Subcutaneous abdominal adipose tissue (tissue), 5 donors: ENCODE measurements at regions not wholly inside any gene's neighbourhood (a gene's known extent, or its start where the extent isn't known, plus 50 kb on each side); places are given as distances from the start of the nearest gene placed in this dataset.

Experiments
- H3K27ac ChIP-seq: one replicate; pipeline ENCODE4 v1.7.0; 2013; ENCODE audit warnings: low read depth, mild to moderate bottlenecking, inconsistent platforms, low read length, moderate library complexity
- H3K27me3 ChIP-seq, 5 donors: one replicate each; pipeline ENCODE4 v1.7.0; 2013; ENCODE audit warnings: low read length in 5 of 5, inconsistent platforms in 1 of 5; ENCODE audit not compliant: control insufficient read depth in 5 of 5, insufficient read depth in 4 of 5
- H3K36me3 ChIP-seq, 5 donors: one replicate each; pipeline ENCODE4 v1.7.0; 2013; ENCODE audit warnings: low read length in 5 of 5; ENCODE audit not compliant: control insufficient read depth in 5 of 5, insufficient read depth in 5 of 5
- H3K4me1 ChIP-seq, 5 donors: one replicate each; pipeline ENCODE4 v1.7.0; 2013; ENCODE audit warnings: low read length in 5 of 5, mild to moderate bottlenecking in 3 of 5, moderate library complexity in 1 of 5; ENCODE audit not compliant: control insufficient read depth in 5 of 5, insufficient read depth in 5 of 5
- H3K4me3 ChIP-seq, 5 donors: one replicate each; pipeline ENCODE4 v1.7.0; 2013; ENCODE audit warnings: low read length in 5 of 5, low read depth in 1 of 5
- H3K9ac ChIP-seq, 5 donors: one replicate each; pipeline ENCODE4 v1.7.0; 2013; ENCODE audit warnings: low read length in 5 of 5, mild to moderate bottlenecking in 4 of 5, moderate library complexity in 3 of 5
- H3K9me3 ChIP-seq, 5 donors: one replicate each; pipeline ENCODE4 v1.7.0; 2013; ENCODE audit warnings: low read length in 5 of 5; ENCODE audit not compliant: control insufficient read depth in 5 of 5
- donor health status: healthy.
- donor health status: healthy.
- donor health status: healthy.
- donor health status: healthy.
- donor health status: healthy.

DNA sequence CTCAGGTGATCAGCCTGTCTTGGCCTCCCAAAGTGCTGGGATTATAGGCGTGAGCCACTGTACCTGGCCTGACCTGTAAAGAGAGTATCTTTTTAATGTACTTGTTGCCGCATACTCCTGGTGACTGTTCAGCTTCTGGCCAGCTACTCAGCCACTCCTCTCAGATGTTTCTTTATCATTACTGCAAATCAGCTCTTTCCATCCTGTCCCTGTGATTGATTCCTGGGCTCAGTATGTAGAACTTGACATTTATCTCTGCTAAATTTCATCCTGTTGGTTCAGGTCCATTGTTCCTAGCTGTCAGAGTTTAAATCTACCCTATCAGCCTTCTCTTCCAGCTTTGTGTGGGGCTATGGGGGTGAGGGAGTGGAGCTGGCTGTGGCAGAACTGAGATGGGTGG lies 211.5 kb upstream of the ASIC2 start:
- no peak overlapping the region for H3K4me3 ChIP-seq
- no peaks in the 10 kb centered on the region for H3K9me3 ChIP-seq
- H3K27me3 ChIP-seq = peaks cover 0 to 8% (median 2%) of the 10 kb centered on the region in 5 donors
- no peaks in the 10 kb centered on the region for H3K36me3 ChIP-seq
- no peak overlapping the region for H3K9ac ChIP-seq
- peaks cover 0 to 14% (median 0%) of the 10 kb centered on the region in 5 donors for H3K4me1 ChIP-seq
- no peak overlapping the region for H3K27ac ChIP-seq

GRCh38 chr17:33506889-33507650 lies 214.0 kb upstream of the ASIC2 start:
- H3K4me3 ChIP-seq = no peak overlapping the region
- H3K27me3 ChIP-seq = peaks cover 0 to 8% (median 2%) of the 10 kb centered on the region in 5 donors
- H3K4me1 ChIP-seq = peaks cover 0 to 11% (median 0%) of the 10 kb centered on the region in 5 donors
- no peaks in the 10 kb centered on the region for H3K36me3 ChIP-seq
- no peak overlapping the region for H3K27ac ChIP-seq
- H3K9me3 ChIP-seq = no peaks in the 10 kb centered on the region
- H3K9ac ChIP-seq = no peak overlapping the region

DNA sequence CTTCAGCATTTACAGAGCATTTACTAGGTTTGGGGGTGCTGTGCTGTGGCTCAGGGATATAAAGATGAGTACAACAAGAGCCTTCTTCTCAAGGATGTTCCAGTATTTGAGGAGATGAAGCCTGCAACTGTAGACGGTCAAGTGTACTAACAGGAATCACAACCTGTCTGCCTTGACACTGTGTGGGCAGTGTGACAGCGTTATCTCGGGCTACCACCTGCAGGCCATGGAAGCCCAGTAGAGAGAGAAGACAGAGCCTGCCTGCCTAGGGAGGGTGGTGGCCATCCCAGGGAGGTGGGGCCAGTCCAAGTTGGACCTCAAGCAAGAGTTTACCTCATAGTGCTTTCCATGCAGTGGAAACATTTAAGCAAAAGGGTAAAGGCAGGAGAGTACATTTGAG lies 215.1 kb upstream of the ASIC2 start:
- Histone ChIP-seq H3K9me3 (peaks cover 0 to 2% (median 0%) of the 10 kb centered on the region in 5 donors), H3K4me1 (peaks cover 0 to 11% (median 0%) of the 10 kb centered on the region in 5 donors), H3K27ac (no peak overlapping the region), H3K4me3 (no peak overlapping the region), H3K9ac (no peak overlapping the region), H3K27me3 (peaks cover 0 to 8% (median 2%) of the 10 kb centered on the region in 5 donors), H3K36me3 (no peaks in the 10 kb centered on the region)

DNA sequence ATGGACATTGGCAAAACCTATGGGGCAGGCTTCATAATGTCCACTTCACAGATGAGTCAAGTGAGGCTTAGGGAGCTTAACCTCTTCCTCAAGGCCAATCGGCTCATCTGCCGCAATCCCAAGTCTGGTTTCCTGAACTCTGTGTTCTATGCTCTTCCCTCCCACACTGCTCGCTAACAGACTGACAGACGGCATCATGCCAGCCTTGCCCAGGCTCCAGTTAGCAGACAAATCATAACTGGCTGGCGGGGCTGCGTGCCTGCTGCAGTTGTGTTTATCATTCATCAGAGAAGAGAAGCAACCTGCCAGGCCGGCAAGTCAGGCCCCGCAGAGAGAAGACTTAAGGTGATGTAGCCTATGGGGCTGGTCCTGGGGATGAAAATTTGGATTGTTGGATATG lies 216.2 kb upstream of the ASIC2 start:
- Histone ChIP-seq H3K4me3 (no peak overlapping the region), H3K9me3 (peaks cover 0 to 8% (median 6%) of the 10 kb centered on the region in 5 donors), H3K27me3 (peaks cover 0 to 8% (median 4%) of the 10 kb centered on the region in 5 donors), H3K9ac (no peak overlapping the region), H3K27ac (no peak overlapping the region), H3K36me3 (no peaks in the 10 kb centered on the region), H3K4me1 (peaks cover 0 to 11% (median 0%) of the 10 kb centered on the region in 5 donors)

- Histone ChIP-seq H3K27ac (no peak overlapping the region), H3K9ac (no peak overlapping the region), H3K27me3 (peaks cover 0 to 6% (median 4%) of the 10 kb centered on the region in 5 donors)
These were observed 218.6 kb upstream of the ASIC2 start for GRCh38 chr17:33511670-33512069.

DNA sequence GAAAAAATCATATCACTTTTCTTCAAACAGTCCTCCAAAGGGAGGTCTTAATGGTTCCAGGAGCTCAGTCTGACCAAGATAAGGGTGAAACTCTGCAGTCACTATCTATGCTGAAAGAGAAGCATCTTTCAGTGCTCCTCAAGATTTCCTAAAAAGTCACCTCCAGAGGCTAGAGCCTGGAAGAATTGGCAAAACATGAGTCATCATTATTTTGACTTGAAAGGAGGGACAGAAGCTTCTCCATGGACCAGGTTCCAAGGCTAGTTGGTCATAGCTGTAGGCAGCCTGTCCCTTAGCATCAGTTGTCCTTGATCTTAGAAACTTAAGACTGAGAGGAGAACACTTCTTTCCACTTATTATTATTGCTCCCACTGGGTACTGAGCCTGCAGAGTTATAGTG lies 219.0 kb upstream of the ASIC2 start:
- peaks cover 0 to 6% (median 4%) of the 10 kb centered on the region in 5 donors for H3K27me3 ChIP-seq
- no peak overlapping the region for H3K4me3 ChIP-seq

More at GRCh38 chr17:33511670-33512069, 218.6 kb upstream of the ASIC2 start:
- Histone ChIP-seq H3K36me3 (no peaks in the 10 kb centered on the region), H3K4me3 (no peak overlapping the region), H3K9me3 (peaks cover 0 to 8% (median 6%) of the 10 kb centered on the region in 5 donors), H3K4me1 (peaks cover 0 to 13% (median 0%) of the 10 kb centered on the region in 5 donors)

DNA sequence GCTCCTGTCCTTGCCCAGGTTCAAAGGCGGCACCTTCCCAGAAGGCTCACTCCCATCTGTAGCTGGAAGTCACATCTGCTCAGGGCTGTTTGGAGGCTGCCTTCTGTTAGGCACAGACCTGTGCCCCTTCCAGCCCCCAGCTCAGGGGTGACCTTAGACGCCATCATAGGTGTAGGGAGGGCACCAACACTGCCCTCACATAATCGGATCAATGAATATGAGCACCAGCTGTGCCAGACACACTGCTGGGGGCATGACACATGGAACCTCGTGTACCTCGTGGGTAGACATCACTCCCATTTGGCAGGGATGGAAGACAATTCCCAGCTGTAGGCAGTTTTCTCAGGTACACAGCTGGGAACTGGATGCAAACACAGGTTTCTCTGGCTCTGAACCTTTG lies 220.7 kb upstream of the ASIC2 start:
- peaks cover 0 to 8% (median 6%) of the 10 kb centered on the region in 5 donors for H3K9me3 ChIP-seq
- H3K4me3 ChIP-seq = no peak overlapping the region
- H3K9ac ChIP-seq = no peak overlapping the region
- H3K27ac ChIP-seq = no peak overlapping the region
- H3K36me3 ChIP-seq = no peaks in the 10 kb centered on the region
- H3K27me3 ChIP-seq = peaks cover 0 to 4% (median 3%) of the 10 kb centered on the region in 5 donors
- H3K4me1 ChIP-seq = peaks cover 0 to 7% (median 0%) of the 10 kb centered on the region in 5 donors

More for the DNA sequence above, 219.0 kb upstream of the ASIC2 start:
- no peaks in the 10 kb centered on the region for H3K36me3 ChIP-seq
- H3K27ac ChIP-seq = no peak overlapping the region
- H3K9ac ChIP-seq = no peak overlapping the region
- peaks cover 0 to 11% (median 0%) of the 10 kb centered on the region in 5 donors for H3K4me1 ChIP-seq
- peaks cover 0 to 8% (median 6%) of the 10 kb centered on the region in 5 donors for H3K9me3 ChIP-seq

DNA sequence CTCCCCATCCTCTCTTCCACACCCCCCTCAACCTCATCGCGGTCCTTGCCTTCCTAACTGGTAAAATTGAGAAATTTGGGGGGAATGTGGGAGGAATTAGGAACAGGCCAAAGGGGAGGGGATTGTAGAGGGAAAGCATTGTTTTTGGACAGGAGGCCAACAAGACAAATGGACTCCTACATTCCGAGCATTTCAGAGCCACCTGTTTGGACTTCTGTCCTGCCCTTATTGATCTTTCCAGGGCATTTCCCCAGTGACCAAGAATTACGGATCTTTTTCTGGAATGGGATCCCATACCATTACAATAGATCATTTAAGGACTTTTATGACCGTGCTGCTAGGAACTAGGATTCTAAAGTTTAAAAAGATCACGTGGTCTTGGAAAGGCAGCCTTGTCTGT lies 221.3 kb upstream of the ASIC2 start:
- H3K9ac ChIP-seq = no peak overlapping the region
- H3K4me3 ChIP-seq = no peak overlapping the region
- no peak overlapping the region for H3K27ac ChIP-seq
- peaks cover 0 to 4% (median 2%) of the 10 kb centered on the region in 5 donors for H3K27me3 ChIP-seq
- peaks cover 0 to 7% (median 0%) of the 10 kb centered on the region in 5 donors for H3K4me1 ChIP-seq
- H3K9me3 ChIP-seq = peaks cover 0 to 8% (median 6%) of the 10 kb centered on the region in 5 donors
- H3K36me3 ChIP-seq = no peaks in the 10 kb centered on the region

- peaks cover 0 to 7% (median 0%) of the 10 kb centered on the region in 5 donors for H3K4me1 ChIP-seq
- H3K27ac ChIP-seq = no peak overlapping the region
- no peaks in the 10 kb centered on the region for H3K36me3 ChIP-seq
- H3K9ac ChIP-seq = no peak overlapping the region
- H3K9me3 ChIP-seq = peaks cover 0 to 8% (median 6%) of the 10 kb centered on the region in 5 donors
- H3K4me3 ChIP-seq = no peak overlapping the region
- H3K27me3 ChIP-seq = peaks cover 0 to 4% (median 2%) of the 10 kb centered on the region in 5 donors
These were observed 222.9 kb upstream of the ASIC2 start for GRCh38 chr17:33515974-33516373.

DNA sequence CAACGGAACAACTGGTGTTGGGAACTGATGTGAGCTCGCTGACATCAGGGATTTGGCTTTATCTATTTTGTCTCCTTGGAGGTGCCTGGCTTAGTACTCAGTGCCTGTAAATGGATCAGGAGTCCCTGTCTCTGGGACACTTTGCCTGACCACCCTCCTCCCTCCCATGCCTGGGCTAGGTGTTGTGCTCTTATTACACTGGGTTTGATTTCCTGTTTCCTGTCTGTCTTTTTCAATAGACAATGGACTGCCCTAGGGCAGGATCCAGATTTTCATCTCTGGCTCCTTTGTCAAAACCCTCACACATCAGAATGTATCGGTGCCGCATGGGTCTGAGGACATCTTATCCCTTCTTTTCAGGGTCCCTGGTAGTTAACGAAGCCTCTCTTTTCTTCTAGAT lies 223.6 kb upstream of the ASIC2 start:
- Histone ChIP-seq H3K9ac (no peak overlapping the region), H3K4me3 (no peak overlapping the region), H3K36me3 (no peaks in the 10 kb centered on the region), H3K4me1 (peaks cover 0 to 7% (median 0%) of the 10 kb centered on the region in 5 donors), H3K27me3 (peaks cover 0 to 4% (median 2%) of the 10 kb centered on the region in 5 donors), H3K27ac (no peak overlapping the region), H3K9me3 (peaks cover 0 to 8% (median 6%) of the 10 kb centered on the region in 5 donors)
